GM18867 (cell line): ENCODE measurements at regions not wholly inside any gene's neighbourhood (a gene's known extent, or its start where the extent isn't known, plus 50 kb on each side); places are given as distances from the start of the nearest gene placed in this dataset.
"Not testable (repeated sequence)": the region's sequence is repeated elsewhere in the genome, so short reads cannot be mapped to it uniquely, and the experiment has no call there.

Experiments used
- ATAC-seq: cut with Tn5 transposase; IDR thresholded peaks from one replicate; pipeline ENCODE4 v1.9.1; 2021; ENCODE audit warnings: mild to moderate bottlenecking, moderate library complexity; ENCODE audit not compliant: unreplicated experiment

- not testable (repeated sequence) for ATAC-seq
Measured at GRCh38 chr15:81636064-81636463, 262.1 kb upstream of the TMC3 start.

DNA sequence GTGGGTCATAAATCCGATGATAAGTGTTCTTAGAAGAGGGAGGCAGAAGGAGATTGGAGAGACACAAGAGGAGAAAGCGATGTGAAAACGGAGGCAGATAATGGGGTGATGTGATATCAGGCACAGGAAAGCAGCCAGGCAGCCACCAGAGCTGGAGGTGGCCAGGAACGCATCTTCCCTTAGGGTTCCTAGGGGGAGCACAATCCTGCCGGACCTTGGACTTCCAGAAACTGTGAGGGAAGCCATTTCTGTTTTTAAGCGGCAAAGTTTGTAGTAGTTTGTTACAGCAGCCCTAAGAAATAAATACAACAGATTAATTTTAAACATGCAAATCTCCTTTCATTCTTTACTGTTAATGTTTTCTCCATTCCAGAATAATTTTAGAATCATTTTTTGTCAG is 259.9 kb upstream of the TMC3 start:
- ATAC-seq = no peak

GRCh38 chr15:81625896-81626295 is 251.9 kb upstream of the TMC3 start:
- no peak for ATAC-seq

GRCh38 chr15:81619002-81619401 is 245.0 kb upstream of the TMC3 start:
- ATAC-seq = no peak

GRCh38 chr15:81612631-81613030 is 238.6 kb upstream of the TMC3 start:
- ATAC-seq = no peak

GRCh38 chr15:81611679-81612078 is 237.7 kb upstream of the TMC3 start:
- ATAC-seq = no peak

GRCh38 chr15:81608309-81608829 is 234.4 kb upstream of the TMC3 start:
- ATAC-seq = no peak

GRCh38 chr15:81604713-81605112 is 230.7 kb upstream of the TMC3 start:
- ATAC-seq = no peak

GRCh38 chr15:81596159-81596865 is 222.3 kb upstream of the TMC3 start:
- ATAC-seq = no peak

GRCh38 chr15:81595752-81596151 is 221.7 kb upstream of the TMC3 start:
- ATAC-seq = no peak

GRCh38 chr15:81589671-81590070 is 215.7 kb upstream of the TMC3 start:
- ATAC-seq = no peak

DNA sequence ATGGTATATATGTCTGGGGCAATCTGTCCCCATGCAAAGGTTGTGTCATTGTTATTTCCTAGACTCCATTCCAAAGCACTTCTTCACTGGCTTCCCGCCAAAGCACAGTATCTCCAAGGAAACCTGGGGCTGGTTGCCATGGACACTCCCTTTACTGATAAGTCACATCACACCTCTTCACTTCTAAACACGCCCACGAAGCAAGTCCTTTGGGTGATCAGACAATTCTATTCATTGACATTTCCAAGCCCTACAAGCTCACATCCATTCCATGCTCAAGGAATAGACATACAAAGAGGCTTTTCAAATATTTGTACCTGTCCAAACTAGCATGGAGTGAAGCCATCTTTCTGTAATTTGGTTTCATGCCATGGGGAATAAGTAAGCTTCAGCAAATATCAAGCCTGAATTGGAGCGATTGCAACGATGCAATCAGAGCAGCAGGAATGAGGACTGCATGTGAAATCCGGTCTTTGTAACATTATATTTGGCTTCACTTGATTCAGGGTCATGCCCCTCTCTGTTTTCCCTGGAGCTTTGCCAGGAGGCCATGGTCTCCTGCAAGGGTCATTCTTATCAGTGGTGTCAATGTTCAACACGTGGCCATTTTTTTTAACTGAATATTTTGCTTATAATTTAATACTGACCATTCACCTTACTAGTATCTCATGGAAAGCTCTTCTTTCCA is 201.6 kb upstream of the TMC3 start:
- ATAC-seq = no peak

DNA sequence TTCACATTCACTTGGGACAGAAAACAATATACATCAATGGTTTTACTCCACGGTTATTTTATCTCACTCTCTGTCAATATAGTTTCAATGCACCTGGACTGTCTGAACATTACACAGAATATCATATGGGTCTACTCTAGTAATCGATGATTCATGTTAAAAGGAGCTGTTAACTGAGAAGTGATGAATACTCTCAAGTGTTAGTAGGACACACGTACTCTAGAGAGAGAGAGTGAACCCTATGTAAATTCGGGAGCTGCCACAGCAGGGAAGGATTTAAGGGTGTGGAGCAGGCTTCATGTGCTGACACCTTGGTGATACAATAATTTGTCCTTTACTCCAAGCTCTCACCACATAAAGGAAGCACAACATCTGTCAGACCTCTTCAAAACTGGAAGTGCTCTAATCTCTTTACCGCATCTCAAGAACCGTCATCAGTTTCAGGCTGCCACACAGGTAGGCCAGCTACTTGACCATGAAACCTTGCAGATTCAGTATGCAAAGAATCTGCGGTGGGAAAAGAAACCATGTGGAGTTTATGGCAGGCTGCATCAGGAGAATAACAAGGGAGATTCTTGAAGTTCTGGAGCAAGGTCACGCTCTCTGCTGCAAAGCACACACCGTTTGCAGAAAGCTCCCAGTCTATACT is 199.2 kb upstream of the TMC3 start:
- peak; percentile 43 for ATAC-seq

GRCh38 chr15:81572190-81572589 is 198.2 kb upstream of the TMC3 start:
- no peak for ATAC-seq

GRCh38 chr15:81569286-81570080 is 195.5 kb upstream of the TMC3 start:
- ATAC-seq = no peak

- ATAC-seq = no peak
Measured at GRCh38 chr15:81567924-81568323, 193.9 kb upstream of the TMC3 start.

DNA sequence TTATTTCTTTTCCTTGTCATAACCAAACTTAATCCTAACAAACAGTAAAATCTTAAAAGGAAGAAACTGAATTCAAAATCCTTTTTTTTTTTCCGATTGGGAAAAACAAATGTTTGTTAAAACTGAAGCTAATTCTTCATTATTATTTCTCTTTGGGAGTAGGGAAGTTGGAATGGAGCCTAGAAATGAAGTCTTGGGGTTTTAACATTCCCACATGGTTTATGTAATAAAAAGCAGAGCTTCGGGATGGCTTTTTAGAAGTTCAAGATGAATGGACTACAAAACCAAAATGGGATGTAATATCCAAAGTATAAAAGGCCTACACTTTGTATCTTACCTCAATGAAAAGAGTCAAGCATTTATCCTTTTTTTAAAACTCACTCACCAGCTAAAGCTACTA is 189.0 kb upstream of the TMC3 start:
- ATAC-seq = no peak

DNA sequence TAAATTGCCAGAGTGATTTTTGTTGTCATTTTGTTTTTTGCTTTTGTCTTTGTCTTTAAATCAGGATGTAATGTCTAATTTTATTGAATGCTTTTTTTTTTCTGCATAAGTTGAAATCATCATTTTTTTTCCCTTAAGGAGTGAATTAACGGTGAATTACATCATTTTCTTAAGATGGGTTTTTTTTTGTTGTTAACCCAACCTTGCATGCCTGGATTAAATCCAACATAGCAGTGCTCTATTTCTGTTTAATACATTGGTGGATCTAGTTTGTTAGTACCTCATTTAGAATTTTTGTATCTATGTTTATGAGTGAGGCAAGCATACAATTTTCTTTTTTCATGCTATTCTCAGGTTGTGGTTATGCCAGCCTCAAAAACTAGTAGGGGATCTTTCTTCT is 186.4 kb upstream of the TMC3 start:
- no peak for ATAC-seq

GRCh38 chr15:81558056-81558455 is 184.0 kb upstream of the TMC3 start:
- no peak for ATAC-seq

- ATAC-seq = no peak
Measured at GRCh38 chr15:81555346-81555745, 181.3 kb upstream of the TMC3 start.
